ENCODE measurements at regions not wholly inside any gene's neighbourhood (a gene's known extent, or its start where the extent isn't known, plus 50 kb on each side); places are given as distances from the start of the nearest gene placed in this dataset.

DNA sequence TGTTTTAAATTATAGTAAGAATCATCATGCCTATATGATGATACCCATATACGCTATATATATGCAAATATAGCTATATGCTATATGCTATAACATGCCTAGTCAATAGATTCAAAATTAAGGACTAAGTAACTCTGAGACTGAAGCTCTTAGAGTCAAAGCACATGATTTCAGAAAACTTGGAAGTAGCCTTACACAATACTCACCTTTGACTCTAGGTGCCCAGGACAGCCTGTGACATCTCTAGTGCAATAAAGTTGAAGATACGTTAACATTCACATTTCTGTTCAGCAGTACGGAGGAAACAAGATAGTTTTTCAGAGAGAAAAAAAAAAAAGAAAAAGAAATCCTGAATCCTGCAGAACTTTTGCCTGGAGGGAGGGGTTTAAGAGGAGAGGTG lies 149.7 kb upstream of the PIK3C3 start:
- TF ChIP-seq ZNF274 (IDR thresholded peaks at IDR 0.05; ENCODE audit: low read depth, low read length) (no peak), YY1 (IDR thresholded peaks at IDR 0.05; ENCODE audit: insufficient read depth, insufficient read length) (no peak), SUZ12 (IDR thresholded peaks at IDR 0.05; ENCODE audit: extremely low read depth, insufficient read depth, insufficient read length) (no peak)

Data from NT2/D1 (cell line).